WTC11 (cell line): ENCODE measurements at regions not wholly inside any gene's neighbourhood (a gene's known extent, or its start where the extent isn't known, plus 50 kb on each side); places are given as distances from the start of the nearest gene placed in this dataset.

Source experiments
- ATAC-seq: fragments of 200-7000 bp; cut with Tn5 transposase; 2 replicates; pipeline ENCODE4 v1.10.0; 2021; ENCODE audit warnings: mild to moderate bottlenecking, moderate library complexity
- CTCF ChIA-PET: fragments of 300-600 bp; sonication (Branson Sonifier 250); formaldehyde crosslinking; loops from one replicate; lab custom pipeline; 2021; ENCODE audit warnings: antibody characterized with exemption; lab: Charles Lee
- POLR2A ChIA-PET: fragments of 350-600 bp; sonication (Branson Sonifier 250); formaldehyde crosslinking; loops from one replicate; lab custom pipeline; 2021; ENCODE audit warnings: antibody characterized with exemption; lab: Charles Lee
- DNase-seq: peaks from one replicate; pipeline ENCODE4 v3.0.0; 2021; ENCODE audit warnings: low spot score
- H3K27ac Mint-ChIP-seq: 2 replicates; pipeline ENCODE4 v1.8.0; 2021; ENCODE audit warnings: mixed read lengths
- H3K27me3 Mint-ChIP-seq: 2 replicates; pipeline ENCODE4 v1.8.0; 2021; ENCODE audit warnings: low read depth, mild to moderate bottlenecking, moderate library complexity, mixed read lengths
- H3K36me3 Mint-ChIP-seq: 2 replicates; pipeline ENCODE4 v1.8.0; 2021; ENCODE audit warnings: mixed read lengths
- H3K4me1 Mint-ChIP-seq: 2 replicates; pipeline ENCODE4 v1.8.0; 2022; ENCODE audit warnings: mixed read lengths
- H3K4me3 Mint-ChIP-seq: 2 replicates; pipeline ENCODE4 v1.8.0; 2021; ENCODE audit warnings: mild to moderate bottlenecking, moderate library complexity, mixed read lengths
- H3K9me3 Mint-ChIP-seq: 2 replicates; pipeline ENCODE4 v1.8.0; 2021; ENCODE audit warnings: mixed read lengths
- CREB1 ChIP-seq: sonication (generic); formaldehyde crosslinking; IDR thresholded peaks from 2 replicates; pipeline ENCODE4 v1.8.0; 2023; ENCODE audit warnings: mild to moderate bottlenecking, missing genetic modification reagents
- CREM ChIP-seq: sonication (generic); formaldehyde crosslinking; IDR thresholded peaks from 2 replicates; pipeline ENCODE4 v1.8.1; 2022; ENCODE audit warnings: mild to moderate bottlenecking, missing genetic modification reagents, moderate library complexity
- ESRRA ChIP-seq: sonication (generic); formaldehyde crosslinking; IDR thresholded peaks from 2 replicates; pipeline ENCODE4 v1.8.1; 2022; ENCODE audit warnings: mild to moderate bottlenecking, missing genetic modification reagents, borderline replicate concordance
- FOXJ3 ChIP-seq: sonication (generic); formaldehyde crosslinking; IDR thresholded peaks from 2 replicates; pipeline ENCODE4 v1.9.0; 2021; ENCODE audit warnings: missing genetic modification reagents, mild to moderate bottlenecking, borderline replicate concordance
- FOXP4 ChIP-seq: sonication (generic); formaldehyde crosslinking; IDR thresholded peaks from 2 replicates; pipeline ENCODE4 v1.8.0; 2022; ENCODE audit warnings: mild to moderate bottlenecking, missing genetic modification reagents
- GRHL2 ChIP-seq: fragments of 250-450 bp; sonication (Bioruptor Pico); IDR thresholded peaks from 2 replicates; pipeline ENCODE4 v1.8.0; 2022; ENCODE audit warnings: mild to moderate bottlenecking, moderate library complexity; ENCODE audit not compliant: insufficient replicate concordance, severe bottlenecking
- GTF2I ChIP-seq: fragments of 250-450 bp; sonication (Bioruptor Pico); conservative IDR thresholded peaks from 2 replicates; pipeline ENCODE4 v1.4.0; 2021; ENCODE audit warnings: mild to moderate bottlenecking
- MXD4 ChIP-seq: fragments of 250-450 bp; sonication (Bioruptor Pico); IDR thresholded peaks from 2 replicates; pipeline ENCODE4 v1.8.0; 2021; ENCODE audit warnings: mild to moderate bottlenecking, moderate library complexity, borderline replicate concordance
- PRDM15 ChIP-seq: sonication (generic); formaldehyde crosslinking; IDR thresholded peaks from 2 replicates; pipeline ENCODE4 v1.8.0; 2022; ENCODE audit warnings: missing genetic modification reagents
- SMAD3 ChIP-seq: sonication (generic); formaldehyde crosslinking; IDR thresholded peaks from 2 replicates; pipeline ENCODE4 v1.8.0; 2022; ENCODE audit warnings: missing genetic modification reagents, mild to moderate bottlenecking, borderline replicate concordance
- SOX15 ChIP-seq: fragments of 250-450 bp; sonication (Bioruptor Pico); IDR thresholded peaks from 2 replicates; pipeline ENCODE4 v1.9.0; 2021; ENCODE audit warnings: mild to moderate bottlenecking
- TP53 ChIP-seq: sonication (generic); formaldehyde crosslinking; IDR thresholded peaks from 2 replicates; pipeline ENCODE4 v1.8.1; 2023; ENCODE audit warnings: mild to moderate bottlenecking, missing genetic modification reagents
- ZNF232 ChIP-seq: sonication (generic); formaldehyde crosslinking; IDR thresholded peaks from 2 replicates; pipeline ENCODE4 v1.8.0; 2022; ENCODE audit warnings: mild to moderate bottlenecking, missing genetic modification reagents
- ZNF281 ChIP-seq: sonication (generic); formaldehyde crosslinking; IDR thresholded peaks from 2 replicates; pipeline ENCODE4 v1.8.0; 2023; ENCODE audit warnings: mild to moderate bottlenecking, missing genetic modification reagents
- TF ChIP-seq, protein P1 (sequence below): sonication (generic); formaldehyde crosslinking; conservative IDR thresholded peaks from 2 replicates; pipeline ENCODE4 v1.8.1; 2023; ENCODE audit warnings: mild to moderate bottlenecking, low read depth, missing genetic modification reagents, moderate library complexity
- TF ChIP-seq, protein P2 (sequence below): sonication (generic); formaldehyde crosslinking; IDR thresholded peaks from 2 replicates; pipeline ENCODE4 v1.8.1; 2023; ENCODE audit warnings: mild to moderate bottlenecking, missing genetic modification reagents
- TF ChIP-seq, protein P3 (sequence below): fragments of 250-450 bp; sonication (Bioruptor Pico); IDR thresholded peaks from 2 replicates; pipeline ENCODE4 v1.9.0; 2021; ENCODE audit warnings: mild to moderate bottlenecking

DNA sequence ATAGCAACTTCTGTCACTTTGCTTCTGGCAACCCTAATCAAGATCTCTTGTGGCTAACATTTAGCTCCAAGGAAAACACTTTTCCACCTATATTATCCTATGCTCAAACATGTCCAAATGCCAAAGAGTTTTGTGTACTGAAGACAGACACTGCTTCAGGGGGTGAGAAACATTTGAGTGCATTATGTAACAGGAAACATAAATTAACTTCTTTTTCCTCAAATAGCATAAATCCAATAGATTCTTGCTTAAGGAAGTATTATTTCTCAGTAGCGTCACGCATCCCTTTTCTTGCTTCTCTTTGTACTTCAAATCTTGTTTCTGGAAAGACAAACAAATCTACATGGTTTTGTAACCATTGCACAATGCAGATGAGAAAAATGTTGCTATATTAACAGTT lies 839.1 kb downstream of the GLUD2 start:
- H3K27ac Mint-ChIP-seq, result no peak overlapping the region
- no peak for DNase-seq
- POLR2A ChIA-PET, result no interaction called here
- H3K4me3 Mint-ChIP-seq, result no peak overlapping the region
- CTCF ChIA-PET, result no interaction called here
- no peaks in the 10 kb centered on the region for H3K36me3 Mint-ChIP-seq
- 0 out of 2 replicates have a peak, but pooled peaks cover 3% of the 10 kb centered on the region for H3K9me3 Mint-ChIP-seq
- ATAC-seq, result no peak
- H3K4me1 Mint-ChIP-seq, result no peaks in the 10 kb centered on the region
- no peaks in the 10 kb centered on the region for H3K27me3 Mint-ChIP-seq
- TF ChIP-seq GTF2I (no peak), TP53 (CRISPR knock-in tag) (no peak), FOXJ3 (CRISPR knock-in tag) (no peak), SOX15 (CRISPR knock-in tag) (no peak), ZNF232 (CRISPR knock-in tag) (no peak), SMAD3 (CRISPR knock-in tag) (no peak), CREB1 (no peak), ZNF281 (no peak), CREM (CRISPR knock-in tag) (no peak)
- TF ChIP-seq, protein P1, sequence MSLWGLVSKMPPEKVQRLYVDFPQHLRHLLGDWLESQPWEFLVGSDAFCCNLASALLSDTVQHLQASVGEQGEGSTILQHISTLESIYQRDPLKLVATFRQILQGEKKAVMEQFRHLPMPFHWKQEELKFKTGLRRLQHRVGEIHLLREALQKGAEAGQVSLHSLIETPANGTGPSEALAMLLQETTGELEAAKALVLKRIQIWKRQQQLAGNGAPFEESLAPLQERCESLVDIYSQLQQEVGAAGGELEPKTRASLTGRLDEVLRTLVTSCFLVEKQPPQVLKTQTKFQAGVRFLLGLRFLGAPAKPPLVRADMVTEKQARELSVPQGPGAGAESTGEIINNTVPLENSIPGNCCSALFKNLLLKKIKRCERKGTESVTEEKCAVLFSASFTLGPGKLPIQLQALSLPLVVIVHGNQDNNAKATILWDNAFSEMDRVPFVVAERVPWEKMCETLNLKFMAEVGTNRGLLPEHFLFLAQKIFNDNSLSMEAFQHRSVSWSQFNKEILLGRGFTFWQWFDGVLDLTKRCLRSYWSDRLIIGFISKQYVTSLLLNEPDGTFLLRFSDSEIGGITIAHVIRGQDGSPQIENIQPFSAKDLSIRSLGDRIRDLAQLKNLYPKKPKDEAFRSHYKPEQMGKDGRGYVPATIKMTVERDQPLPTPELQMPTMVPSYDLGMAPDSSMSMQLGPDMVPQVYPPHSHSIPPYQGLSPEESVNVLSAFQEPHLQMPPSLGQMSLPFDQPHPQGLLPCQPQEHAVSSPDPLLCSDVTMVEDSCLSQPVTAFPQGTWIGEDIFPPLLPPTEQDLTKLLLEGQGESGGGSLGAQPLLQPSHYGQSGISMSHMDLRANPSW (CRISPR knock-in tag), result no peak
- TF ChIP-seq, protein P2, sequence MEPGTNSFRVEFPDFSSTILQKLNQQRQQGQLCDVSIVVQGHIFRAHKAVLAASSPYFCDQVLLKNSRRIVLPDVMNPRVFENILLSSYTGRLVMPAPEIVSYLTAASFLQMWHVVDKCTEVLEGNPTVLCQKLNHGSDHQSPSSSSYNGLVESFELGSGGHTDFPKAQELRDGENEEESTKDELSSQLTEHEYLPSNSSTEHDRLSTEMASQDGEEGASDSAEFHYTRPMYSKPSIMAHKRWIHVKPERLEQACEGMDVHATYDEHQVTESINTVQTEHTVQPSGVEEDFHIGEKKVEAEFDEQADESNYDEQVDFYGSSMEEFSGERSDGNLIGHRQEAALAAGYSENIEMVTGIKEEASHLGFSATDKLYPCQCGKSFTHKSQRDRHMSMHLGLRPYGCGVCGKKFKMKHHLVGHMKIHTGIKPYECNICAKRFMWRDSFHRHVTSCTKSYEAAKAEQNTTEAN (CRISPR knock-in tag), result no peak

- ChIA-PET CTCF (no interaction called here), POLR2A (no interaction called here)
- DNase-seq (no peak), ATAC-seq (no peak)
- Mint-ChIP-seq H3K27ac (no peak overlapping the region), H3K4me3 (no peak overlapping the region), H3K36me3 (no peaks in the 10 kb centered on the region), H3K9me3 (no peaks in the 10 kb centered on the region), H3K4me1 (no peaks in the 10 kb centered on the region), H3K27me3 (no peaks in the 10 kb centered on the region)
- TF ChIP-seq CREM (CRISPR knock-in tag), result no peak
- no peak for TF ChIP-seq ESRRA (CRISPR knock-in tag)
- TF ChIP-seq, protein P3, sequence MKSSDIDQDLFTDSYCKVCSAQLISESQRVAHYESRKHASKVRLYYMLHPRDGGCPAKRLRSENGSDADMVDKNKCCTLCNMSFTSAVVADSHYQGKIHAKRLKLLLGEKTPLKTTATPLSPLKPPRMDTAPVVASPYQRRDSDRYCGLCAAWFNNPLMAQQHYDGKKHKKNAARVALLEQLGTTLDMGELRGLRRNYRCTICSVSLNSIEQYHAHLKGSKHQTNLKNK, result no peak
- TF ChIP-seq PRDM15 (CRISPR knock-in tag), result no peak
- no peak for TF ChIP-seq MXD4
- no peak for TF ChIP-seq FOXP4
- TF ChIP-seq, protein P1 (CRISPR knock-in tag), result no peak
- no peak for TF ChIP-seq GRHL2 (CRISPR knock-in tag)
Observed at GRCh38 chrX:121894756-121895155, 847.3 kb downstream of the GLUD2 start.
